SH-SY5Y (cell line): ENCODE measurements at regions not wholly inside any gene's neighbourhood (a gene's known extent, or its start where the extent isn't known, plus 50 kb on each side); places are given as distances from the start of the nearest gene placed in this dataset.

Experiments used
- GATA2 ChIP-seq: IDR thresholded peaks from 2 replicates; pipeline ENCODE4 v1.6.1; 2011; ENCODE audit warnings: mild to moderate bottlenecking, low read depth, low read length
- GATA3 ChIP-seq: IDR thresholded peaks from 2 replicates; pipeline ENCODE4 v1.6.1; 2011; ENCODE audit warnings: low read depth, mild to moderate bottlenecking, low read length, moderate library complexity

DNA sequence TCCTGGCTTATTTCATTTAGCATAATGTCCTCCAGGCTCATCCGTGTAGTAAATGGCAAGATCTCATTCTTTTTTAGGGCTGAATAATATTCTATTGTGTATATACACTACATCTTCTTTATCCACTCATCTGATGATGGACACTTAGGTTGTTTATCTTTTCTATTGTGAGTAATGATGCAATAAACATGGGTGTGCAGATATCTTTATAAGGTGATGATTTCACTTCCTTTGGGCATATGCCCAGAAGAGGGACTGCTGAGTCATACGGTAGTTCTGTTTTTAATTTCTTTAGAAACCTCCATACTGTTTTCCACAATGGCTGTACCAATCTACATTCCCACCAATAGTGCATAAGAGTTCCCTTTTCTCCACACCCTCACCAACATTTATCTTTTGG, 317.6 kb upstream of the CNKSR2 start:
- TF ChIP-seq GATA3 (no peak), GATA2 (no peak)

DNA sequence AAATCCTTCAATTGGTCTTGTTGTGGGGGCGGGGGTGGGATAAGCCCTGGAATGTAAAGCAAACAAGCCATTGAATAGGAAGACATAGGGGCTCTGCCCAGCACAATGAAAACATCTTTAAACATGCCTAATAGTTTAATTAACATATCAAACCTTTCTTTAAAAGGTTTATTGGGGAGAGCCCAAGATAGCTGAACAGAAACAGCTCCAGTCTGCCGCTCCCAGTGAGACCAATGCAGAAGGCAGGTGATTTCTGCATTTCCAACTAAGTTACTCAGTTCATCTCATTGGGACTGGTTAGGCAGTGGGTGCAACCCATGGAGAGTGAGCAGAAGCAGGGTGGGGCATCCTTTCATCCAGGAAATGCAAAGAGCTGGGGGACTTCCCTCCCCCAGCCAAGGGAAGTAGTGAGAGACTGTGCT, 327.2 kb upstream of the CNKSR2 start:
- no peak for TF ChIP-seq GATA3
- no peak for TF ChIP-seq GATA2

DNA sequence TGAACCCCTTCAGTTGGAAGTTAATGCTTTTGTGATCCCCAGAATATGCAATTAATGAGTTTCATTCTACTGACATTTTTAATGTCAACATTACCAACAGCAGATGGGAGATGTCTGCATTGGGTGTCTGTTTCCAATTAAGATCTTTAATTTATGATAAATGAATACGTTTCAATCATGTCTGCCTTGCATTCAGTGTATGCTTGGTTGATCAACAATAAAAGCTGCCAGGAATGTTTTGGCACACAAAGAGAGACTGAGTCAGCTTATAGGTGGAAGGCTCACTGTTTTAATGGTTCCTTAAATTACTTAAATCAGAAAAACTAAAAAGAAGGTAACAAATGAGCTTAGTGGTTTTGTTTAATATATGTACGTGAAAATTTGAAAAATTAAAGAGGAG, 359.9 kb upstream of the CNKSR2 start:
- TF ChIP-seq GATA3, result no peak
- TF ChIP-seq GATA2, result no peak

DNA sequence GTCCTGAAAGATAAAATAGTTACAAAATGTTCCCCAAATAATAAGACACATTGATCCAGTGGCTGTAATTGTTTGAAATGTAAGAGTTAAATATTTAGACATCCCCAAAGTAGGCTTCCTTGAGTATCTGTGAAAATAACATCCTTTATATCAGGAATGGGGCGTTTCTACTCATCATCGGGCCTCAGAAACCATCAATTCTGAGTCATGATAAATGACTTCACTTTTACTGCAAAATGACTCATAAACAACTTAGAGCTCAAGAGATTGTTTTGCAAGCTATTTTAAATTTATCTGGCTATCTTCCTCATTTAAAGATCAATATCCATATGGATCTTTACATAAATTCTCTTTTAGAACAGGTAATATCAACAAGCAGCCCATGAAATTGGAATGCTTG, 369.4 kb upstream of the CNKSR2 start:
- TF ChIP-seq GATA2, result no peak
- no peak for TF ChIP-seq GATA3

DNA sequence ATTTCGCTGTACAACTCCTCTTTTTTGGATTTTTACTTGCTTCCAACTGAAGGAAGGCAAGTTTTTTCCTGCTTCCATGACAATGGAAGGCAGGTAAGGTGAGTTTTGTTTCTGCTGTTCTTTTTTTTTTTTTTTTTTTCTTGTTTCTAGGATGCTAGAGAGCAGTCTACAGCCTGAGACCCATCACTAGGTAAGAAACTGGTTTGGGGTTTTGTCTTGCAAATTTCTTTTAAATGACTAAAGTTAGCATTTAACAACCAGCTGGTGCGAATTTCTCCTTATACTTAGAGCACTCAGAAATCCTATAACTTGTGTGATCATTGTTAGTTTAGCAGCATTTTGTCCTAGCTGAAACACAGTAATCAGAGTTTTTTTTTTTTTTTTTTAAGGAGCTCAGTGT, 378.4 kb upstream of the CNKSR2 start:
- TF ChIP-seq GATA3 (no peak), GATA2 (no peak)

DNA sequence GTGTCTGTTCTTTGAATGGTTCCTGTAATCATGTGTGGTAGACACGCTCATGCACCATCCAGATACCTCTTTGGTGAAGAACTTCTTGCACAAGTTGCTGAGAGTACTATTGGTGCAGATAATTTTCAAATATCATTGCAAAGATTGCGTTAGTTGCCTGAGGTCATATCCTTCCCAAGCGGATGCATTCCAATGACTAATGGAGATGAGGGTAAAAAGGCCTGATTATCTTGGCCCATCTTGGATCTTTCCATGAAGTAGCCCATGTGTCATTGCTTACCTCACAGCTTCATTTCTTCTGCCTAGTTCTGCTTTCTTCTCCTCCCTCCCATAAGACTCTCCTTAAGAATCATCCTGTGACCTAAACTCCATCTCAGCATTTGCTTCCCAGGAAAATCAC, 384.9 kb upstream of the CNKSR2 start:
- TF ChIP-seq GATA3, result no peak
- TF ChIP-seq GATA2, result no peak

DNA sequence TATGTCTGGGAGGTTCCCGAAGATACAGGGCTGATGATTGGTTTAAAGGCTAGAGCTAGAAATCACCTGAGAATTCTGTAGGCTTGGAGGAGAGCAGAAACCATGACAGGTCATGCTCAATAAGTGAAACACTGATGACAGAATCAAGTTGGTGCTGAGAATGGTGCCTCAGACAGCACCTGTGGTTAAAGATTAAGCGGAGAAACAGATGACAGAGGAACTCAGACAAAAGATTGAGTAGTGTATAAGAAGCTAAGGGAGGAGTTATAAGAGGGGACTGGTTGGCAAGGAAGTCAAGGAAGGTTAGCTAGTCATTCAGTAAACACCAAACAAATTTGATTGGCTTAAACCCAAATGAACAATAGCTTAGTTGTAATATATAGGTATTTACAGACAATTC, 385.4 kb upstream of the CNKSR2 start:
- no peak for TF ChIP-seq GATA3
- TF ChIP-seq GATA2, result no peak

DNA sequence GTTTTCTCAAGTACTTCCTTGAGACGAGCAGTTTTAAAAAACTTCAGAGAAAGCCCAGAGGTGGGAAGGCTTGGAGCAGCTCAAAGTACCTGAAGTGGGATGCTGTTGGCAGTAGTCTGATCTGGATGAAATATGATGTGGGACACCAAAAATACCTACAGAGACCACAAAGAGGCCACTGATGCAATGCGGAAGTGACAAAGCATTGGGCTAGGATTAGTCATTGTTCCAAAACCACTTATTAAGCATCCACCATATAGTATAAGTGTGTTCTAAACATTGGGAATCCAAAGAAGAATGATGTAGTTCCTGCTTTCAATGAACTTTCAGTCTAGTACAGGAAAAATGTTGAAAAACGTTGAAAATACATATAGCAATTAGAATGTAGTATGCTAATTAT, 386.1 kb upstream of the CNKSR2 start:
- no peak for TF ChIP-seq GATA2
- no peak for TF ChIP-seq GATA3

DNA sequence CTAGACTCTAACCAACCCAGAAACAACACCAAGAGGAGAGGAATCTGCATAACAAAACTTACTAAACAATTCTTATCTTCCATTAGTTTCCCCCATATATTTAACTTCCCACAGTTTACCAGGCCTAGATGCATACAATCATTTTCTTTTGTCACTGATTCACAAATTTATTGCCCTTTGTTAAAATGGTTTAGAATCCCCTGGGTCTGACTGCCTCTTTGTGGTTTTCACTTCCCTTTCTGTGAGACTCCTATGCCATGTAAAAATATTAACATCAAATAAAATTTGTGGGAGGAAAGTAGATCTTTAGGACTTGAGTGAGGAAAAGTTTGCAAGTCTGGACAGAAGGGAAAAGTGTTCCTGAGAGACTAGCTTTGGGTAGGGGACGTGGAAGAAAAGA, 393.8 kb upstream of the CNKSR2 start:
- TF ChIP-seq GATA2 (no peak), GATA3 (no peak)

DNA sequence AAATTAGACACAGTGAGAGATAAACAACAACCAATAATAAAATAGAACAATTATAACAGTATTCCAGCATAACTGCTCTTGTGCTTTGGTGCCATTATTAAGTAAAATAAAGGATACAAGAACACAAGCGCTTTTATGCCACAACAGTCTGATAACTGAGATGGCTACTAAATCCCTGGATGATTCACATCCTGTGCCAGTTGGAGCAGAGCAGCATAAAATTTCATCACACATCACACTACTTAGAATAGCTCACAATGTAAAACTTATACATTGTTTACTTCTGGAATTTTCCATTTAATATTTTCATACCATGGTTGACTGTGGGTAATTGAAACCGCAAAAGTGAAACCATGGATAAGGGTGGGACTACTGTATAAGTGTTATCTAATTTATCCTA, 399.9 kb upstream of the CNKSR2 start:
- TF ChIP-seq GATA2 (no peak), GATA3 (no peak)

DNA sequence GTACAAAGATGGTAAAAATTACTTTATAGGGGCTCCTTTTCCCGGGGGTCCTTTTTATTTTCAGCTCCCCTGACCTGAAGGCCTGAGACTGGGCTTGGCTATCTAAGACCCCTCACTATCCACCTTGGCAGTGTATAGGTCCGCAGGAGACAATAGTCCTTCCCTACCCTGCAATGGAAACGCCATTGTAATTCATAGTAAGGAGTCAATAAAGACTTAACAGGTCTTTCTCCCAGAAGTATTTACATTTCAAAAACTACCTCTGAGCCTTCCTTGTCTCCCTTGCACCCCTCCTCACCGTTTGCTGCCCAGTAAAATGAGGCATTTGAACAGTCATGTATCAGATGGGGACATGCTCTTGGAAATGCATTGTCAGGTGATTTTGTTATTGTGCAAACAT, 401.2 kb upstream of the CNKSR2 start:
- TF ChIP-seq GATA3 (no peak), GATA2 (no peak)

DNA sequence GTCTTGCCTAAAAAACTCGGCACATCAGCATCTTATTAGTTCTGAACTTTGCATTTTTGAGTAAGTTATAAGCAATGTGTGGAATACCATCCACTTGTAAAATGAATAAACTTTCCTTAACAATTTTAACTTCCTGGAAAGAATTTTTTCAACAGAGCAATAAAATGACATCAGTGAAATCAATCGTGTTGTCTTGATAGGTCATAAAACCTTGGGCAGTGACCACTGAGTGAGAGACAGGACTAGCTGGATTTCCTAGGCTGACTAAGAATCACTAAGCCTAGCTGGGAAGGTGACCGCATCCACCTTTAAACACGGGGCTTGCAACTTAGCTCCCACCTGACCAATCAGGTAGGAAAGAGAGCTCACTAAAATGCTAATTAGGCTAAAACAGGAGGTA, 403.0 kb upstream of the CNKSR2 start:
- no peak for TF ChIP-seq GATA3

DNA sequence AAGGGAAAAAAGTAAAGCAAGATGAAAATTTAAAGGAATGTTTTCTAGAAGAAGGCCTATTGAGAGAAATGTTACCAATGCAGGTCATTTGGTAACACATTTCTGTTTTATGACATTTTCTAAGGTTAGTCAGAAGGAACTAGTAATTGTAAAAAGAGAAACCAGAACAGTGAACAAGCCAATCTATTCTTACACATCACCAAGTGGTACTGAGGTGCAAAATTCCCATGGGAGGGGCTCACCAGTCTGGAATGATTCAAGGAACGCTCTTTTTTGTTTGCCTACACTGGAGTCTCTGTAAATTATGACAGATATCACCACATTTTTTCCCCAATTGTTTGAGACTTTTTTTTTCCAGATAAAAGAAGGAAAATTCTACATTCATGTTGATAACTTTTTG, 404.7 kb upstream of the CNKSR2 start:
- no peak for TF ChIP-seq GATA3
- TF ChIP-seq GATA2, result no peak

DNA sequence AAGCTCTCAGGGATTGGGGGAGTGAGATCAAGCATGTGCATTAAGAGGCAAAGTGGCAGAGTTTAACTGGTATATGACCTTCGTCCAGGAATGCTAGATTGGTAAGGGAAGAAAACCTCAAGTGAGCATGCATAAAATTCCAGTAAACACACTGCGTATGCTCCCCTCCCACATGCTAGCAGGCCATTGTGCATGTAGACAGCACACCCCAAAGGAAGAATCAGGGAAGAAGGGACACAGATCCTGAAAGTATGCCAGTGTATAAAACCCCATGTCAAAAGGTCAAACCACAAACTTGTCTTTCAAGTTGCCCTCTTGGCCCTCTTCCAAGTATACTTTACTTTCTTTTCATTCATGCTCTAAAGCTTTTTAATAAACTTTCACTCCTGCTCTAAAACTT, 405.2 kb upstream of the CNKSR2 start:
- TF ChIP-seq GATA3, result no peak
- TF ChIP-seq GATA2, result no peak

DNA sequence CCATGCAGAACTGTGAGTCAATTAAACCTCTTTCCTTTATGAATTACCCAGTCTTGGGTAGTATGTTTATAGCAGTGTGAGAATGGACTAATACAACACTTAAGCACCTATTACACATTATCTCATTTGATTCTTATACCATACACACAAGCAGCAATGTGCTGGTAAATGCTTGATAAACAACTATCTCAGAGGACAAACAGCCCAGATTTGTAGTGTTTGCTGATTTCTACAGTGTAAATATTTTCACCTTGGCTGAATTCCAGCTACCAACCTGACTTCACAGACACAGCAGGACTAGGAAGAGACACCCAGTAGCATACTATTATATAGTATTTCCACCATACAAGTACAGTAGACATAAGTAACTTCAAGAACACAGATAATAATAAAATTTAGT, 406.5 kb upstream of the CNKSR2 start:
- TF ChIP-seq GATA2, result no peak
- no peak for TF ChIP-seq GATA3

DNA sequence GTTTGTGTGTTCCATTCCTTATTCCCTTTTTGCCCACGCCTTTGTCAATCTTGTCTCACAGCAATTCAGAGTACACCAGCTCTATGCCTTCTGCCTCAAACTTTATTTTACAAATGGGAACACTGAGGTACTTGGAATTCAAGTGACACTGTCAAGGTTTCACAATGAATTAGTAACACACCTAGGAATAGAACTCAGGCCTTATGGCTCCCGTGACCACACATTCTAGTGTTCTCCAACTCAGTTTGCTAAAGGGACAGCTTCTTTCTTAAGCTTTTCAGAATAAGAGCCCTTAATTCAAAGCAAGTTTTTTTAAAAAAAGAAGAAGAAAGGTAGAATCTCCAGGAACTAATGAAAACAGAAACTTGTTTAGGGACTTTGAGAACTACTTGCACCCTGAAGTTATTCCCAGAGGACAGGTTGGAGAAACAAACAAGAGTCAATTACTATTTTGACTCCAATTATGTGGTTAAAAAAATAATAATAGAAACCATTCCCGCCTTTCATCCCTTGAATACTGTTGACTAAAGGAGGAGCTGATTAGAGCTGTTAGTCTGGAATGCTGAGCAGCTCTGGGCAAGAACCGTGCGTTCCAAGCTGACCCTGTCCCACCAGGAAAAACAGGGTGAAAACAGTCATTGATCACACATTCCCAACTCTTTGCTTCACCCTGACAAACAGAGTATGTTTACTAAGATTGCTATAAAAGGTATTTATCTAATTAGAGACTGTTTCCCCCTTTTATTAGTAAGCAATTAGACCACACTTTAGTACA, 408.8 kb upstream of the CNKSR2 start:
- TF ChIP-seq GATA3, result no peak
- no peak for TF ChIP-seq GATA2
